Chondrocyte (in vitro differentiated cells): ENCODE measurements at regions not wholly inside any gene's neighbourhood (a gene's known extent, or its start where the extent isn't known, plus 50 kb on each side); places are given as distances from the start of the nearest gene placed in this dataset.
A peak's percentile ranks its signal among the peaks of the same experiment; 100 is the strongest.

Experiments
- DNase-seq: peaks from one replicate; pipeline ENCODE4 v3.0.0; 2021; ENCODE audit warnings: mixed read lengths, low spot score
- H3K27ac Mint-ChIP-seq: one replicate; pipeline ENCODE4 v1.8.0; 2021; ENCODE audit warnings: mild to moderate bottlenecking, moderate library complexity, mixed read lengths; ENCODE audit not compliant: unreplicated experiment
- H3K27me3 Mint-ChIP-seq: 2 replicates; pipeline ENCODE4 v1.8.0; 2021; ENCODE audit warnings: low read depth, mixed read lengths
- H3K36me3 Mint-ChIP-seq: 2 replicates; pipeline ENCODE4 v1.8.0; 2021; ENCODE audit warnings: low read depth, mixed read lengths
- H3K4me1 Mint-ChIP-seq: 2 replicates; pipeline ENCODE4 v1.8.0; 2021; ENCODE audit warnings: low read depth, mild to moderate bottlenecking, mixed read lengths
- H3K4me3 Mint-ChIP-seq: one replicate; pipeline ENCODE4 v1.8.0; 2021; ENCODE audit warnings: mild to moderate bottlenecking, moderate library complexity, mixed read lengths; ENCODE audit not compliant: unreplicated experiment
- H3K9me3 Mint-ChIP-seq: 2 replicates; pipeline ENCODE4 v1.8.0; 2021; ENCODE audit warnings: low read depth, mixed read lengths
- CTCF ChIP-seq: fragments of 200-600 bp; sonication (generic); IDR thresholded peaks from 2 replicates; pipeline ENCODE4 v1.5.0; 2021; ENCODE audit warnings: antibody characterized with exemption, mild to moderate bottlenecking, moderate library complexity

- Mint-ChIP-seq H3K4me3 (peak overlapping the region; percentile 49), H3K9me3 (no peaks in the 10 kb centered on the region), H3K27me3 (no peaks in the 10 kb centered on the region), H3K36me3 (no peaks in the 10 kb centered on the region), H3K4me1 (peaks cover 21% of the 10 kb centered on the region), H3K27ac (peak overlapping the region; percentile 78)
- TF ChIP-seq CTCF = no peak
- DNase-seq = no peak
Measured at GRCh38 chr4:27908356-27908755, 1047.7 kb downstream of the STIM2 start.

- Mint-ChIP-seq H3K4me1 (peaks cover 21% of the 10 kb centered on the region), H3K9me3 (no peaks in the 10 kb centered on the region), H3K27me3 (no peaks in the 10 kb centered on the region), H3K36me3 (no peaks in the 10 kb centered on the region), H3K4me3 (no peak overlapping the region), H3K27ac (no peak overlapping the region)
- no peak for DNase-seq
- no peak for TF ChIP-seq CTCF
Measured at GRCh38 chr4:27910227-27910626, 1049.6 kb downstream of the STIM2 start.

- TF ChIP-seq CTCF = no peak
- H3K36me3 Mint-ChIP-seq = no peaks in the 10 kb centered on the region
- peaks cover 21% of the 10 kb centered on the region for H3K4me1 Mint-ChIP-seq
- no peak overlapping the region for H3K4me3 Mint-ChIP-seq
- H3K27me3 Mint-ChIP-seq = no peaks in the 10 kb centered on the region
- H3K9me3 Mint-ChIP-seq = no peaks in the 10 kb centered on the region
- H3K27ac Mint-ChIP-seq = no peak overlapping the region
- no peak for DNase-seq
Measured at GRCh38 chr4:27911047-27911446, 1050.4 kb downstream of the STIM2 start.

- no peak for TF ChIP-seq CTCF
- DNase-seq = no peak
- Mint-ChIP-seq H3K27ac (no peak overlapping the region), H3K4me3 (no peak overlapping the region), H3K9me3 (no peaks in the 10 kb centered on the region), H3K27me3 (no peaks in the 10 kb centered on the region), H3K36me3 (no peaks in the 10 kb centered on the region), H3K4me1 (peaks cover 11% of the 10 kb centered on the region)
Measured at GRCh38 chr4:27913738-27914137, 1053.1 kb downstream of the STIM2 start.

- no peak for DNase-seq
- Mint-ChIP-seq H3K27ac (no peak overlapping the region), H3K27me3 (no peaks in the 10 kb centered on the region), H3K4me1 (peaks cover 17% of the 10 kb centered on the region), H3K4me3 (no peak overlapping the region), H3K36me3 (no peaks in the 10 kb centered on the region), H3K9me3 (no peaks in the 10 kb centered on the region)
- no peak for TF ChIP-seq CTCF
Measured at GRCh38 chr4:27915822-27916221, 1055.2 kb downstream of the STIM2 start.
